NCI-H2196 treated with DMSO at 0.1 percent for 48 hours (cell line): ENCODE measurements at regions not wholly inside any gene's neighbourhood (a gene's known extent, or its start where the extent isn't known, plus 50 kb on each side); places are given as distances from the start of the nearest gene placed in this dataset.

Source experiments
- DNase-seq: peaks from one replicate; lab custom pipeline; 2025; ENCODE audit not compliant: unreplicated experiment; lab: John Stamatoyannopoulos, UW

- DNase-seq = no peak
These were observed 304.5 kb downstream of the BARHL2 start for GRCh38 chr1:90412563-90412962.

- DNase-seq = no peak
These were observed 305.9 kb downstream of the BARHL2 start for GRCh38 chr1:90411185-90411584.

- DNase-seq = no peak
These were observed 309.4 kb downstream of the BARHL2 start for GRCh38 chr1:90407737-90408136.

- no peak for DNase-seq
These were observed 311.4 kb downstream of the BARHL2 start for GRCh38 chr1:90405726-90406125.

- peak; percentile 1 for DNase-seq
These were observed 313.9 kb downstream of the BARHL2 start for GRCh38 chr1:90402893-90403849.

- no peak for DNase-seq
These were observed 317.0 kb downstream of the BARHL2 start for GRCh38 chr1:90400131-90400530.

- no peak for DNase-seq
These were observed 320.2 kb downstream of the BARHL2 start for GRCh38 chr1:90396917-90397316.

GRCh38 chr1:90394247-90394646 is 322.9 kb downstream of the BARHL2 start:
- no peak for DNase-seq

- DNase-seq = no peak
These were observed 324.1 kb downstream of the BARHL2 start for GRCh38 chr1:90393025-90393424.

- no peak for DNase-seq
These were observed 326.0 kb downstream of the BARHL2 start for GRCh38 chr1:90391126-90391525.

- no peak for DNase-seq
These were observed 329.3 kb downstream of the BARHL2 start for GRCh38 chr1:90387805-90388204.

GRCh38 chr1:90386899-90387720 is 330.0 kb downstream of the BARHL2 start:
- no peak for DNase-seq

- DNase-seq = no peak
These were observed 332.9 kb downstream of the BARHL2 start for GRCh38 chr1:90384193-90384592.

- DNase-seq = no peak
These were observed 334.9 kb downstream of the BARHL2 start for GRCh38 chr1:90382161-90382560.

GRCh38 chr1:90381598-90381997 is 335.5 kb downstream of the BARHL2 start:
- DNase-seq = no peak

GRCh38 chr1:90371448-90371813 is 345.7 kb downstream of the BARHL2 start:
- DNase-seq = no peak

- DNase-seq = no peak
These were observed 346.2 kb downstream of the BARHL2 start for GRCh38 chr1:90370686-90371447.

GRCh38 chr1:90362163-90362562 is 354.9 kb downstream of the BARHL2 start:
- DNase-seq = no peak

GRCh38 chr1:90361026-90361425 is 356.1 kb downstream of the BARHL2 start:
- DNase-seq = no peak

- DNase-seq = no peak
These were observed 357.1 kb downstream of the BARHL2 start for GRCh38 chr1:90359994-90360393.

GRCh38 chr1:90358448-90358847 is 358.7 kb downstream of the BARHL2 start:
- DNase-seq = no peak
